Astrocyte (in vitro differentiated cells and primary cell): ENCODE measurements at regions not wholly inside any gene's neighbourhood (a gene's known extent, or its start where the extent isn't known, plus 50 kb on each side); places are given as distances from the start of the nearest gene placed in this dataset.

ENCODE experiments used
- DNase-seq: peaks from one replicate; pipeline ENCODE4 v3.0.0-alpha.2; 2010; ENCODE audit warnings: low read depth
- FAIRE-seq: peaks from 2 replicates; lab custom pipeline; 2011; peaks lifted over from hg19 to GRCh38; lab: Jason Lieb, UNC
- H2AFZ ChIP-seq: 2 replicates; pipeline ENCODE4 v1.6.0; 2012; ENCODE audit warnings: low read depth, low read length, inconsistent platforms
- H3K27ac ChIP-seq: 2 replicates; pipeline ENCODE4 v1.5.1; 2011; ENCODE audit warnings: low read depth, low read length, inconsistent platforms
- H3K27me3 ChIP-seq: 2 replicates; pipeline ENCODE4 v1.6.0; 2011; ENCODE audit warnings: low read length, inconsistent platforms; ENCODE audit not compliant: insufficient read depth
- H3K36me3 ChIP-seq: 2 replicates; pipeline ENCODE4 v1.5.1; 2011; ENCODE audit warnings: low read length, inconsistent platforms; ENCODE audit not compliant: insufficient read depth
- H3K4me1 ChIP-seq: 2 replicates; pipeline ENCODE4 v1.5.1; 2011; ENCODE audit warnings: low read length, inconsistent platforms; ENCODE audit not compliant: insufficient read depth
- H3K4me2 ChIP-seq: 2 replicates; pipeline ENCODE4 v1.6.0; 2012; ENCODE audit warnings: low read length, inconsistent platforms
- H3K4me3 ChIP-seq: 2 replicates; pipeline ENCODE4 v1.5.1; 2011; ENCODE audit warnings: low read depth, mild to moderate bottlenecking, low read length, inconsistent platforms; ENCODE audit not compliant: insufficient read depth
- H3K79me2 ChIP-seq: 2 replicates; pipeline ENCODE4 v1.6.0; 2012; ENCODE audit warnings: mild to moderate bottlenecking, low read length, inconsistent platforms; ENCODE audit not compliant: insufficient read depth
- H3K9ac ChIP-seq: 2 replicates; pipeline ENCODE4 v1.6.0; 2012; ENCODE audit warnings: mild to moderate bottlenecking, low read length, inconsistent platforms
- H3K9me3 ChIP-seq: 2 replicates; pipeline ENCODE4 v1.5.1; 2012; ENCODE audit warnings: low read depth, mild to moderate bottlenecking, low read length, inconsistent platforms; ENCODE audit not compliant: insufficient read depth
- H4K20me1 ChIP-seq: 2 replicates; pipeline ENCODE4 v1.6.0; 2012; ENCODE audit warnings: low read length, inconsistent platforms; ENCODE audit not compliant: insufficient read depth
- H3K27ac Mint-ChIP-seq: one replicate; pipeline ENCODE4 v1.8.0; 2021; ENCODE audit warnings: mild to moderate bottlenecking, mixed read lengths; ENCODE audit not compliant: unreplicated experiment
- H3K27me3 Mint-ChIP-seq: one replicate; pipeline ENCODE4 v1.8.0; 2021; ENCODE audit warnings: low read depth, mixed read lengths; ENCODE audit not compliant: unreplicated experiment
- H3K36me3 Mint-ChIP-seq: one replicate; pipeline ENCODE4 v1.8.0; 2021; ENCODE audit warnings: low read depth, mixed read lengths; ENCODE audit not compliant: unreplicated experiment
- H3K4me1 Mint-ChIP-seq: one replicate; pipeline ENCODE4 v1.8.0; 2021; ENCODE audit warnings: low read depth, mixed read lengths; ENCODE audit not compliant: unreplicated experiment
- H3K4me3 Mint-ChIP-seq: one replicate; pipeline ENCODE4 v1.8.0; 2021; ENCODE audit warnings: mild to moderate bottlenecking, moderate library complexity, mixed read lengths; ENCODE audit not compliant: unreplicated experiment
- H3K9me3 Mint-ChIP-seq: one replicate; pipeline ENCODE4 v1.8.0; 2021; ENCODE audit warnings: mild to moderate bottlenecking, mixed read lengths; ENCODE audit not compliant: unreplicated experiment
- EZH2 ChIP-seq: IDR thresholded peaks from 2 replicates; pipeline ENCODE4 v1.6.1; 2012; ENCODE audit warnings: mild to moderate bottlenecking, low read length, inconsistent platforms; ENCODE audit not compliant: insufficient read depth
- TF ChIP-seq, protein P1 (sequence below): IDR thresholded peaks from 2 replicates; pipeline ENCODE4 v1.5.1; 2011; ENCODE audit warnings: low read depth, mild to moderate bottlenecking, inconsistent platforms, low read length, moderate library complexity; ENCODE audit not compliant: insufficient read depth

GRCh38 chr12:58313091-58313855 is 371.9 kb downstream of the ATP23 start:
- peak; percentile 81 for FAIRE-seq
- no peaks in the 10 kb centered on the region for H3K79me2 ChIP-seq
- Mint-ChIP-seq H3K36me3 (no peaks in the 10 kb centered on the region), H3K27ac (peak overlapping the region; percentile 97), H3K9me3 (peaks cover 7% of the 10 kb centered on the region), H3K4me1 (peaks cover 45% of the 10 kb centered on the region), H3K27me3 (no peaks in the 10 kb centered on the region), H3K4me3 (no peak overlapping the region)
- peak overlapping the region; percentile 38 for H3K4me2 ChIP-seq
- peak overlapping the region; percentile 32 for H3K9ac ChIP-seq
- no peaks in the 10 kb centered on the region for H3K9me3 ChIP-seq
- no peak overlapping the region for H2AFZ ChIP-seq
- no peak for TF ChIP-seq EZH2
- no peaks in the 10 kb centered on the region for H4K20me1 ChIP-seq
- peaks cover 36% of the 10 kb centered on the region for H3K4me1 ChIP-seq
- peak overlapping the region; percentile 18 for H3K4me3 ChIP-seq
- H3K27me3 ChIP-seq = no peaks in the 10 kb centered on the region
- DNase-seq = peak; percentile 93
- H3K36me3 ChIP-seq = no peaks in the 10 kb centered on the region
- peak overlapping the region; percentile 90 for H3K27ac ChIP-seq

GRCh38 chr12:58314610-58315009 is 373.2 kb downstream of the ATP23 start:
- peak overlapping the region; percentile 97 for H3K27ac Mint-ChIP-seq
- H3K4me1 Mint-ChIP-seq = peaks cover 40% of the 10 kb centered on the region

GRCh38 chr12:58316926-58317325 is 375.6 kb downstream of the ATP23 start:
- H3K27ac ChIP-seq = no peak overlapping the region
- no peak for TF ChIP-seq EZH2
- TF ChIP-seq, protein P1, sequence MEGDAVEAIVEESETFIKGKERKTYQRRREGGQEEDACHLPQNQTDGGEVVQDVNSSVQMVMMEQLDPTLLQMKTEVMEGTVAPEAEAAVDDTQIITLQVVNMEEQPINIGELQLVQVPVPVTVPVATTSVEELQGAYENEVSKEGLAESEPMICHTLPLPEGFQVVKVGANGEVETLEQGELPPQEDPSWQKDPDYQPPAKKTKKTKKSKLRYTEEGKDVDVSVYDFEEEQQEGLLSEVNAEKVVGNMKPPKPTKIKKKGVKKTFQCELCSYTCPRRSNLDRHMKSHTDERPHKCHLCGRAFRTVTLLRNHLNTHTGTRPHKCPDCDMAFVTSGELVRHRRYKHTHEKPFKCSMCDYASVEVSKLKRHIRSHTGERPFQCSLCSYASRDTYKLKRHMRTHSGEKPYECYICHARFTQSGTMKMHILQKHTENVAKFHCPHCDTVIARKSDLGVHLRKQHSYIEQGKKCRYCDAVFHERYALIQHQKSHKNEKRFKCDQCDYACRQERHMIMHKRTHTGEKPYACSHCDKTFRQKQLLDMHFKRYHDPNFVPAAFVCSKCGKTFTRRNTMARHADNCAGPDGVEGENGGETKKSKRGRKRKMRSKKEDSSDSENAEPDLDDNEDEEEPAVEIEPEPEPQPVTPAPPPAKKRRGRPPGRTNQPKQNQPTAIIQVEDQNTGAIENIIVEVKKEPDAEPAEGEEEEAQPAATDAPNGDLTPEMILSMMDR = no peak
- no peaks in the 10 kb centered on the region for H3K36me3 ChIP-seq
- H3K27me3 Mint-ChIP-seq = no peaks in the 10 kb centered on the region
- DNase-seq (no peak), FAIRE-seq (no peak)
- H3K4me3 ChIP-seq = no peak overlapping the region
- H3K27me3 ChIP-seq = no peaks in the 10 kb centered on the region
- no peak overlapping the region for H3K9ac ChIP-seq
- peaks cover 3% of the 10 kb centered on the region for H3K9me3 ChIP-seq
- no peak overlapping the region for H3K27ac Mint-ChIP-seq
- no peak overlapping the region for H2AFZ ChIP-seq
- peaks cover 15% of the 10 kb centered on the region for H3K9me3 Mint-ChIP-seq
- peaks cover 24% of the 10 kb centered on the region for H3K4me1 ChIP-seq
- H3K4me2 ChIP-seq = no peak overlapping the region
- H3K4me3 Mint-ChIP-seq = no peak overlapping the region
- H3K36me3 Mint-ChIP-seq = peaks cover 2% of the 10 kb centered on the region
- H3K79me2 ChIP-seq = no peaks in the 10 kb centered on the region
- H3K4me1 Mint-ChIP-seq = peaks cover 23% of the 10 kb centered on the region
- no peaks in the 10 kb centered on the region for H4K20me1 ChIP-seq

More at GRCh38 chr12:58314610-58315009, 373.2 kb downstream of the ATP23 start:
- peak overlapping the region; percentile 90 for H3K27ac ChIP-seq
- Mint-ChIP-seq H3K36me3 (peaks cover 2% of the 10 kb centered on the region), H3K27me3 (no peaks in the 10 kb centered on the region), H3K4me3 (no peak overlapping the region), H3K9me3 (peaks cover 15% of the 10 kb centered on the region)
- H2AFZ ChIP-seq = no peak overlapping the region
- no peaks in the 10 kb centered on the region for H3K27me3 ChIP-seq
- peak overlapping the region; percentile 6 for H3K9ac ChIP-seq
- TF ChIP-seq, protein P1 = no peak
- no peak for TF ChIP-seq EZH2
- DNase-seq (peak; percentile 87), FAIRE-seq (peak; percentile 9)
- no peak overlapping the region for H3K4me3 ChIP-seq
- no peaks in the 10 kb centered on the region for H3K36me3 ChIP-seq
- peaks cover 36% of the 10 kb centered on the region for H3K4me1 ChIP-seq
- peak overlapping the region; percentile 3 for H3K4me2 ChIP-seq
- H4K20me1 ChIP-seq = no peaks in the 10 kb centered on the region
- H3K9me3 ChIP-seq = peaks cover 3% of the 10 kb centered on the region
- no peaks in the 10 kb centered on the region for H3K79me2 ChIP-seq
